Caco-2 (cell line): ENCODE measurements at regions not wholly inside any gene's neighbourhood (a gene's known extent, or its start where the extent isn't known, plus 50 kb on each side); places are given as distances from the start of the nearest gene placed in this dataset.

Experiments
- BruUV-seq: library from RNA; stranded (reverse); fragments of 400-500 nt; replicated peaks from 2 replicates; lab custom pipeline; 2021; lab: Mats Ljungman, UMichigan
- CTCF ChIA-PET: fragments of 300-600 bp; sonication (Branson Sonifier 250); formaldehyde crosslinking; loops from one replicate; lab custom pipeline; 2022; ENCODE audit warnings: antibody characterized with exemption; lab: Charles Lee
- POLR2A ChIA-PET: fragments of 300-600 bp; sonication (Branson Sonifier 250); formaldehyde crosslinking; loops from one replicate; lab custom pipeline; 2022; ENCODE audit warnings: antibody characterized with exemption; lab: Charles Lee
- DNase-seq, 2 experiments: peaks; one replicate each; pipeline versions ENCODE4 v3.0.0 to v3.0.0-alpha.2; 2020 to 2022
- H3K27me3 ChIP-seq: replicated peaks from 2 replicates; pipeline ENCODE4 v1.6.0; 2011; ENCODE audit warnings: low read length; ENCODE audit not compliant: control insufficient read depth, insufficient read depth
- H3K36me3 ChIP-seq: 2 replicates; pipeline ENCODE4 v1.5.1; 2011; ENCODE audit warnings: low read length; ENCODE audit not compliant: control insufficient read depth, insufficient read depth
- H3K4me1 ChIP-seq: fragments of 250-450 bp; sonication (Bioruptor Pico); 2 replicates; pipeline ENCODE4 v1.5.1; 2020; ENCODE audit warnings: mild to moderate bottlenecking
- H3K4me3 ChIP-seq: 2 replicates; pipeline ENCODE4 v1.5.1; 2011; ENCODE audit warnings: low read depth, mild to moderate bottlenecking, control low read depth, low read length
- H3K9me3 ChIP-seq: fragments of 250-450 bp; sonication (Bioruptor Pico); 2 replicates; pipeline ENCODE4 v1.5.1; 2020; ENCODE audit warnings: mild to moderate bottlenecking, moderate library complexity
- H3K27ac Mint-ChIP-seq: one replicate; pipeline ENCODE4 v1.8.0; 2022; ENCODE audit warnings: mixed read lengths; ENCODE audit not compliant: unreplicated experiment
- H3K27me3 Mint-ChIP-seq: one replicate; pipeline ENCODE4 v1.8.0; 2022; ENCODE audit warnings: mixed read lengths; ENCODE audit not compliant: insufficient read depth, unreplicated experiment
- H3K36me3 Mint-ChIP-seq: one replicate; pipeline ENCODE4 v1.8.0; 2022; ENCODE audit warnings: mild to moderate bottlenecking, mixed read lengths; ENCODE audit not compliant: insufficient read depth, unreplicated experiment
- H3K4me1 Mint-ChIP-seq: one replicate; pipeline ENCODE4 v1.8.0; 2022; ENCODE audit warnings: low read depth, mixed read lengths; ENCODE audit not compliant: unreplicated experiment
- H3K4me3 Mint-ChIP-seq: one replicate; pipeline ENCODE4 v1.8.0; 2022; ENCODE audit warnings: mild to moderate bottlenecking, moderate library complexity, mixed read lengths; ENCODE audit not compliant: unreplicated experiment
- H3K9me3 Mint-ChIP-seq: one replicate; pipeline ENCODE4 v1.8.0; 2022; ENCODE audit warnings: mixed read lengths; ENCODE audit not compliant: unreplicated experiment
- CTCF ChIP-seq, 2 experiments: fragments of 200-600 bp in 1 of 2; IDR thresholded peaks; 1 replicate in 1 of 2; 2 replicates in 1 of 2; pipeline versions ENCODE4 v1.5.1 to v1.8.0; 2011 to 2022; ENCODE audit warnings: antibody characterized with exemption in 1 of 2, control low read depth in 1 of 2, inconsistent platforms in 1 of 2, low read depth in 1 of 2, low read length in 1 of 2, mild to moderate bottlenecking in 1 of 2, moderate library complexity in 1 of 2; ENCODE audit not compliant: insufficient read depth in 1 of 2, severe bottlenecking in 1 of 2, unreplicated experiment in 1 of 2
- intact Hi-C: fragments of 100-400 bp; cut with micrococcal nuclease; formaldehyde crosslinking; loops from one replicate; pipeline ENCODE4 v1.10.0; 2022; ENCODE audit not compliant: unreplicated experiment

DNA sequence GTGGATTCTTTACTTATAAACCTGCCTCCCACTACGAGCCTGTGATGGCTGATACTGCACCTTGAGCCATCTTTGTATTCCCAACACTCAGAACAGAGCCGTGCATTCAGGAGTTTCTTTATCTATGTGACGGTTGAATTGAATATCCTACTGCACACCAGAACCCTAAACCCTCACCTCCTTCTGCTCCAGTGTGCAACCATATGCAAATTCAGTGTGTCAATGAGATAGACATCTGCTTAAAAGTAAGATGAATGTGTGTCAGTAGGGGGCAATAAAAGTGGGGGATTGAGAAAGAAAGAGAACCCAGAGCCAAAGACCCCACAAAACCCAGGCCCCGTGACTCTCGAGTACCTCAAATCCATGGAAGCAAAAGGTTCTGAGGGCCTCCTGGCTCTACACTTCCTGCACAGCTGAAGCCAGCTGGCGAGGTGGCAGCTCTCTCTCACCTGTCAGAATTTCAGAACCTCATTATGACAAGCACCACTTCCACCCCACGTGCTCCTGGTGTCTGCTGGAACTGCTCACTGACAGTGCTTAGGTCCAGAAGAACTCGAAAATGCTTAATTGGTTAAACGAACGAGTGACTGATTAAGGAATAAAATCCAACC, 143.3 kb upstream of the GPR26 start:
- H3K4me3 Mint-ChIP-seq, result no peak overlapping the region
- no TSS peak for BruUV-seq
- H3K36me3 ChIP-seq, result no peaks in the 10 kb centered on the region
- DNase-seq, result no peak
- ChIA-PET CTCF (no interaction called here), POLR2A (no interaction called here)
- no peaks in the 10 kb centered on the region for H3K4me1 Mint-ChIP-seq
- H3K9me3 Mint-ChIP-seq, result no peaks in the 10 kb centered on the region
- no peaks in the 10 kb centered on the region; the same call in none of the 2 replicates for H3K27me3 ChIP-seq
- no peaks in the 10 kb centered on the region for H3K36me3 Mint-ChIP-seq
- intact Hi-C loops, result no loop called here
- H3K4me1 ChIP-seq, result no peaks in the 10 kb centered on the region
- no peaks in the 10 kb centered on the region for H3K9me3 ChIP-seq
- TF ChIP-seq CTCF (IDR thresholded peaks at IDR 0.05; ENCODE audit: insufficient read depth in 1 of 2, low read depth in 1 of 2, low read length in 1 of 2, severe bottlenecking in 1 of 2, unreplicated experiment in 1 of 2), result no peak
- peaks cover 2% of the 10 kb centered on the region for H3K27me3 Mint-ChIP-seq
- H3K4me3 ChIP-seq, result no peak overlapping the region
- H3K27ac Mint-ChIP-seq, result no peak overlapping the region

DNA sequence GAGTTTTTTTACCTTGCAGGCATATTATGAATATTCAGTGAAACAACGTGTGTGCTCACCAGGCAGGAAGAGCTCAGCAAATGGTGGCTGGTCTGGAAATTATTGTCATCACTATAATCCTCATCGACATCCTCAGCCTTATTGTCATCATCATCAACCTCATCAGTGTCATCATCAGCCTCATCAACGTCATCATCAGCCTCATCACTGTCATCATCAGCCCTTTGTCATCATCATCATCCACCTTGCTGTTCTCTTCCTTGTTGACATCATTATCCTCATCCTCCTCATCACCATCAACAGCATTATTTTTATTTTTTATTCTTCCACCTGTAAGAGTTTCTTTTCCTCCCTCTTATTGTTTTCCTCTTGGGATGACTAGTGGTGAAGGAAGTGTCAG, 142.3 kb upstream of the GPR26 start:
- no peaks in the 10 kb centered on the region for H3K27me3 Mint-ChIP-seq
- intact Hi-C loops, result no loop called here
- no peaks in the 10 kb centered on the region for H3K4me1 ChIP-seq
- no peaks in the 10 kb centered on the region for H3K9me3 ChIP-seq
- H3K36me3 ChIP-seq, result no peaks in the 10 kb centered on the region
- ChIA-PET POLR2A (no interaction called here), CTCF (no interaction called here)
- H3K4me1 Mint-ChIP-seq, result no peaks in the 10 kb centered on the region
- no TSS peak for BruUV-seq
- no peak overlapping the region for H3K4me3 Mint-ChIP-seq
- no peaks in the 10 kb centered on the region for H3K9me3 Mint-ChIP-seq
- H3K4me3 ChIP-seq, result no peak overlapping the region
- H3K36me3 Mint-ChIP-seq, result no peaks in the 10 kb centered on the region
- H3K27me3 ChIP-seq, result no peaks in the 10 kb centered on the region; the same call in none of the 2 replicates
- TF ChIP-seq CTCF (IDR thresholded peaks at IDR 0.05; ENCODE audit: insufficient read depth in 1 of 2, low read depth in 1 of 2, low read length in 1 of 2, severe bottlenecking in 1 of 2, unreplicated experiment in 1 of 2), result no peak
- no peak for DNase-seq
- no peak overlapping the region for H3K27ac Mint-ChIP-seq

DNA sequence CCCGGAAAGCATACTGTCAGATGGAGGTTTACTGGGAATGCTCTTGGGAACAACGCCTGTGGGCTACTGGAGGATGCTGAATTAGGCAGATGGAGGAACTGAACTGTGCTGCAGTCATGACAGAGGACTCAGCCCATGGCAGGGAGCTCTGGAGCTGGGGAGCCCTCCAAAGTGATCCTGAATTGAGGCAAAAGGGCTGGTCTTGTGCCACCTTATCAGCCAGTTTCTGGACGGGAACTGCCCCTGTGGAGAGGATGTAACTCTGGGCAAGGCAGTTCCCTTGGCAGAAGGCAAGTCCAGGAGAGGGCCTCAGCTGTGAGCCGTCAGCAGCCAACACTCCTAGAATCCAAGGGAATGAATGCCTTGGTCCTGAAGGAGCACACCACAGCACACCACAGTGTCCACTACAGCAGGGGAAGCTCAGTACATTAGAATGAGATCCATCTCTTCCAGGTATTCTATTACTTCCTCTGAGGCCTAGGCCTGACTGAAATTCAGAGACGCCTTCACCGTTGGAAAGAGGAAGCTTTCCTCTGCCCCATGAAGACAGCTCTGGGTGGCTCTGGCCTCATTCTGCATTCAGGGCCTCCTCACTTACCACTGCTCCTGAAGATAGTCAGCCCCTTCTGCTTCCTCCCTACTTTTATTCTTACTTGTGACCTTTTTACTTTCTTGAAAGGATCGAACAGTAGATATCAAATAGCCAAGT, 139.6 kb upstream of the GPR26 start:
- Mint-ChIP-seq H3K4me1 (no peaks in the 10 kb centered on the region), H3K27ac (no peak overlapping the region), H3K27me3 (no peaks in the 10 kb centered on the region), H3K4me3 (no peak overlapping the region), H3K9me3 (no peaks in the 10 kb centered on the region), H3K36me3 (no peaks in the 10 kb centered on the region)
- Histone ChIP-seq H3K36me3 (no peaks in the 10 kb centered on the region), H3K9me3 (no peaks in the 10 kb centered on the region), H3K4me1 (no peaks in the 10 kb centered on the region), H3K27me3 (no peaks in the 10 kb centered on the region; the same call in none of the 2 replicates), H3K4me3 (no peak overlapping the region)
- CTCF ChIA-PET, result no interaction called here
- no TSS peak for BruUV-seq
- POLR2A ChIA-PET, result no interaction called here
- TF ChIP-seq CTCF (IDR thresholded peaks at IDR 0.05; ENCODE audit: insufficient read depth in 1 of 2, low read depth in 1 of 2, low read length in 1 of 2, severe bottlenecking in 1 of 2, unreplicated experiment in 1 of 2), result no peak
- no peak for DNase-seq
- intact Hi-C loops, result no loop called here
